GM12878 (cell line): ENCODE measurements at regions not wholly inside any gene's neighbourhood (a gene's known extent, or its start where the extent isn't known, plus 50 kb on each side); places are given as distances from the start of the nearest gene placed in this dataset.

ENCODE experiments used
- ATAC-seq: fragments of 200-7000 bp; cut with Tn5 transposase; 3 replicates; pipeline ENCODE4 v1.9.1; 2020; ENCODE audit warnings: mild to moderate bottlenecking, moderate library complexity
- BruUV-seq: library from RNA; stranded (reverse); fragments of 400-500 nt; replicated peaks from 2 replicates; lab custom pipeline; 2021; lab: Mats Ljungman, UMichigan
- CTCF ChIA-PET: fragments of 300-600 bp; sonication (Branson Sonifier 250); formaldehyde crosslinking; extraction: SDS; loops from one replicate; lab custom pipeline; 2021; ENCODE audit warnings: inconsistent platforms; lab: Yijun Ruan, JAX
- POLR2A ChIA-PET: fragments of 350-600 bp; formaldehyde crosslinking; extraction: SDS; loops from one replicate; lab custom pipeline; 2021; ENCODE audit warnings: inconsistent platforms; lab: Charles Lee
- RAD21 ChIA-PET: fragments of 300-600 bp; sonication (Branson Sonifier 250); formaldehyde crosslinking; loops from one replicate; lab custom pipeline; 2023; ENCODE audit warnings: antibody characterized with exemption; ENCODE audit not compliant: unreplicated experiment; lab: Charles Lee
- SMC1A ChIA-PET: fragments of 300-600 bp; sonication (Branson Sonifier 250); formaldehyde crosslinking; loops from one replicate; lab custom pipeline; 2023; ENCODE audit not compliant: unreplicated experiment, uncharacterized antibody; lab: Charles Lee
- DNase-seq: peaks from one replicate; pipeline ENCODE4 v3.0.0-alpha.2; 2011; ENCODE audit warnings: low read depth, low spot score
- FAIRE-seq: peaks from 3 replicates; lab custom pipeline; 2011; peaks lifted over from hg19 to GRCh38; lab: Jason Lieb, UNC
- H2AFZ ChIP-seq: 2 replicates; pipeline ENCODE4 v1.6.0; 2011; ENCODE audit warnings: low read depth, low read length, control low read depth; ENCODE audit not compliant: control insufficient read depth
- H3K27ac ChIP-seq: 2 replicates; pipeline ENCODE4 v1.5.1; 2011; ENCODE audit warnings: control low read depth; ENCODE audit not compliant: control insufficient read depth, insufficient read depth
- H3K27me3 ChIP-seq, 2 experiments: replicated peaks in 1 of 2; 2 replicates each; pipeline versions ENCODE4 v1.6.0 to v1.6.1; 2011; ENCODE audit warnings: low read length in 1 of 2; ENCODE audit not compliant: control insufficient read depth in 2 of 2, insufficient read depth in 2 of 2
- H3K36me3 ChIP-seq, 2 experiments: 2 replicates each; pipeline ENCODE4 v1.5.1; 2011; ENCODE audit warnings: low read length in 1 of 2; ENCODE audit not compliant: control insufficient read depth in 2 of 2, insufficient read depth in 2 of 2
- H3K4me1 ChIP-seq: 2 replicates; pipeline ENCODE4 v1.6.1; 2011; ENCODE audit warnings: mild to moderate bottlenecking, low read length, moderate library complexity, mixed read lengths; ENCODE audit not compliant: control insufficient read depth, insufficient read depth
- H3K4me2 ChIP-seq: 2 replicates; pipeline ENCODE4 v1.6.0; 2011; ENCODE audit warnings: control low read depth; ENCODE audit not compliant: control insufficient read depth, insufficient read depth
- H3K4me3 ChIP-seq: fragments of 200-600 bp; sonication (generic); 2 replicates; pipeline ENCODE4 v1.5.1; 2016
- H3K79me2 ChIP-seq: 2 replicates; pipeline ENCODE4 v1.6.0; 2011; ENCODE audit warnings: low read length; ENCODE audit not compliant: control insufficient read depth, insufficient read depth
- H3K9ac ChIP-seq: 2 replicates; pipeline ENCODE4 v1.8.0; 2011; ENCODE audit warnings: low read length, control low read depth, mixed read lengths; ENCODE audit not compliant: control insufficient read depth, insufficient read depth
- H3K9me3 ChIP-seq: replicated peaks from 3 replicates; pipeline ENCODE4 v1.5.1; 2011; ENCODE audit warnings: mild to moderate bottlenecking, low read length; ENCODE audit not compliant: control insufficient read depth, insufficient read depth
- H4K20me1 ChIP-seq: 2 replicates; pipeline ENCODE4 v1.6.0; 2011; ENCODE audit not compliant: control insufficient read depth, insufficient read depth
- BACH1 ChIP-seq: fragments of 450-650 bp; IDR thresholded peaks from 2 replicates; pipeline ENCODE4 v1.6.1; 2017; ENCODE audit warnings: mild to moderate bottlenecking, borderline replicate concordance
- CREB1 ChIP-seq: IDR thresholded peaks from 2 replicates; pipeline ENCODE4 v1.6.1; 2012; ENCODE audit warnings: low read depth, mild to moderate bottlenecking, inconsistent platforms
- EED ChIP-seq: sonication (generic); IDR thresholded peaks from 2 replicates; pipeline ENCODE4 v1.6.1; 2016; ENCODE audit warnings: antibody characterized with exemption, low read depth
- ELK1 ChIP-seq: IDR thresholded peaks from 2 replicates; pipeline ENCODE4 v1.6.1; 2012; ENCODE audit warnings: low read depth, low read length, improper control_type of control experiment
- GATAD2B ChIP-seq: fragments of 450-650 bp; conservative IDR thresholded peaks from 2 replicates; pipeline ENCODE4 v1.6.1; 2017; ENCODE audit warnings: low read depth, mild to moderate bottlenecking, moderate library complexity
- KAT2A ChIP-seq: conservative IDR thresholded peaks from 2 replicates; pipeline ENCODE4 v1.6.1; 2011; ENCODE audit warnings: low read depth, low read length; ENCODE audit not compliant: control insufficient read depth
- POLR2AphosphoS5 ChIP-seq: IDR thresholded peaks from 2 replicates; pipeline ENCODE4 v1.6.1; 2011; ENCODE audit warnings: mild to moderate bottlenecking, low read length, inconsistent platforms
- RUNX3 ChIP-seq: IDR thresholded peaks from 2 replicates; pipeline ENCODE4 v1.6.1; 2012; ENCODE audit warnings: low read length, inconsistent platforms
- SPI1 ChIP-seq: IDR thresholded peaks from 2 replicates; pipeline ENCODE4 v1.6.1; 2011; ENCODE audit warnings: low read depth, mild to moderate bottlenecking, low read length, moderate library complexity, borderline replicate concordance; ENCODE audit not compliant: insufficient read depth
- SUZ12 ChIP-seq: fragments of 200-600 bp; sonication (generic); IDR thresholded peaks from one replicate; pipeline ENCODE4 v1.6.1; 2018; ENCODE audit warnings: antibody characterized with exemption, mild to moderate bottlenecking; ENCODE audit not compliant: unreplicated experiment
- TCF3 ChIP-seq: IDR thresholded peaks from 2 replicates; pipeline ENCODE4 v1.6.1; 2012; ENCODE audit warnings: low read depth, mild to moderate bottlenecking, low read length, borderline replicate concordance; ENCODE audit not compliant: insufficient read depth
- ZBED1 ChIP-seq: IDR thresholded peaks from 2 replicates; pipeline ENCODE4 v1.6.1; 2016; ENCODE audit warnings: borderline replicate concordance
- ZBTB4 ChIP-seq: fragments of 450-650 bp; formaldehyde crosslinking; IDR thresholded peaks from 2 replicates; pipeline ENCODE4 v1.4.0; 2022; ENCODE audit warnings: mild to moderate bottlenecking, moderate library complexity
- ZNF207 ChIP-seq: fragments of 450-650 bp; IDR thresholded peaks from 2 replicates; pipeline ENCODE4 v1.6.1; 2014; ENCODE audit warnings: antibody characterized with exemption, mild to moderate bottlenecking, borderline replicate concordance
- WGBS: methylation state at CpG from one replicate; pipeline ENCODE4 v1.1.6; 2016; ENCODE audit warnings: low lambda C conversion rate; ENCODE audit not compliant: insufficient replicate concordance, insufficient coverage; ENCODE audit errors: missing lambda C conversion rate; 5-methylcytosine and 5-hydroxymethylcytosine counted together
- in situ Hi-C: fragments of 300-500 bp; cut with MboI; formaldehyde crosslinking; loops from 9 replicates; pipeline ENCODE4 v1.14.3; 2018; ENCODE audit warnings: mixed read lengths
- intact Hi-C: fragments of 100-400 bp; cut with micrococcal nuclease; formaldehyde crosslinking; loops from one replicate; pipeline ENCODE4 v1.14.2; 2022; ENCODE audit not compliant: unreplicated experiment

GRCh38 chr9:129383561-129384490 is 205.8 kb upstream of the IER5L start (continued):
- TF ChIP-seq BACH1 (no peak), TCF3 (0 out of 2 replicates have a peak, but pooled peaks have one; percentile 5), CREB1 (0 out of 2 replicates have a peak, but pooled peaks have one; percentile 24), ZBED1 (no peak), RUNX3 (no peak), ZNF207 (0 out of 2 replicates have a peak, but pooled peaks have one; percentile 19), GATAD2B (peak; percentile 73; the same call in 1 of the 2 replicates), POLR2AphosphoS5 (0 out of 2 replicates have a peak, but pooled peaks have one; percentile 28)

GRCh38 chr9:129383019-129383560 is 205.0 kb upstream of the IER5L start:
- no TSS peak for BruUV-seq
- H3K4me2 ChIP-seq = peak overlapping the region; percentile 91
- no peaks in the 10 kb centered on the region for H3K79me2 ChIP-seq
- FAIRE-seq (no peak), ATAC-seq (peak; percentile 4), DNase-seq (no peak)
- POLR2A ChIA-PET = interaction anchor here (0.9 kb wide), 1 partner anchor 210 kb away, joined by 6 read pairs; no protein-coding TSS in a partner anchor
- H2AFZ ChIP-seq = peak overlapping the region; percentile 87
- no peaks in the 10 kb centered on the region for H4K20me1 ChIP-seq
- peak overlapping the region; percentile 50 for H3K27ac ChIP-seq
- intact Hi-C loops = no loop called here
- no peaks in the 10 kb centered on the region for H3K36me3 ChIP-seq
- H3K4me3 ChIP-seq = peak overlapping the region; percentile 66
- H3K27me3 ChIP-seq = no peaks in the 10 kb centered on the region; a peak in 2 of 4 replicates
- H3K9me3 ChIP-seq = no peaks in the 10 kb centered on the region
- SMC1A ChIA-PET = interaction anchor here (0.6 to 2.4 kb wide), 10 partner anchors 29 to 251 kb away, joined by 3 to 9 read pairs (median 3); no protein-coding TSS in a partner anchor
- CTCF ChIA-PET = interaction anchor here (0.8 to 2.4 kb wide), 8 partner anchors 10 to 226 kb away, joined by 3 to 11 read pairs (median 4); no protein-coding TSS in a partner anchor
- in situ Hi-C loops = no loop called here
- peak overlapping the region; percentile 62; the same call in 1 of the 2 replicates for H3K9ac ChIP-seq
- 12% methylated on average over 22 of the region's 29 CpGs for whole genome bisulfite sequencing
- RAD21 ChIA-PET = interaction anchor here (0.6 to 1.5 kb wide), 11 partner anchors 10 to 251 kb away, joined by 3 to 8 read pairs (median 4); partner anchors contain the start of gene IER5L
- peaks cover 24% of the 10 kb centered on the region for H3K4me1 ChIP-seq
- TF ChIP-seq ELK1 (no peak), ZBTB4 (CRISPR knock-in tag) (no peak), EED (no peak), KAT2A (no peak), SUZ12 (no peak), SPI1 (no peak)
